COLO668 (cell line): ENCODE measurements at regions not wholly inside any gene's neighbourhood (a gene's known extent, or its start where the extent isn't known, plus 50 kb on each side); places are given as distances from the start of the nearest gene placed in this dataset.
A peak's percentile ranks its signal among the peaks of the same experiment; 100 is the strongest.
"Not testable (repeated sequence)": the region's sequence is repeated elsewhere in the genome, so short reads cannot be mapped to it uniquely, and the experiment has no call there.

ENCODE experiments used
- DNase-seq: peaks from one replicate; lab custom pipeline; 2025; ENCODE audit not compliant: unreplicated experiment; lab: John Stamatoyannopoulos, UW

DNA sequence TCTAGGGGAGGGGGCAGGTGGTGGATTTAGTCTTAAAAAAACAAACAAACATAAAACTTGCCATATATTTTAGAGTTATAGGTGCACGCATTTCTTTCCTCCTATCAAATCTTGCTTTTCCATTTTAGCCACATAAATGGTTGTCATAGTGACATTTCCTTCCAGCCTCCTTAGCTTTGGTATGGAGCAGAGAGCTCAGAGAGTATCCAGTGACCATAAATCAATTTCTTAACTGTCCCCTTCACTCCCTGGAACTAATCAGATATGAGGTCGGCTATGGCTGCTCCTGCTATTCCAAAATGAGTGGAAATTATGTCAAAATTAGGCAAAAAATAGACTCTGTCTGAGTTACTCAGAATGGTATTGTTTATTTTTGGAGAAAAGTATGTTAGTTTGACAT is 164.5 kb downstream of the EBLN2 start:
- no peak for DNase-seq

DNA sequence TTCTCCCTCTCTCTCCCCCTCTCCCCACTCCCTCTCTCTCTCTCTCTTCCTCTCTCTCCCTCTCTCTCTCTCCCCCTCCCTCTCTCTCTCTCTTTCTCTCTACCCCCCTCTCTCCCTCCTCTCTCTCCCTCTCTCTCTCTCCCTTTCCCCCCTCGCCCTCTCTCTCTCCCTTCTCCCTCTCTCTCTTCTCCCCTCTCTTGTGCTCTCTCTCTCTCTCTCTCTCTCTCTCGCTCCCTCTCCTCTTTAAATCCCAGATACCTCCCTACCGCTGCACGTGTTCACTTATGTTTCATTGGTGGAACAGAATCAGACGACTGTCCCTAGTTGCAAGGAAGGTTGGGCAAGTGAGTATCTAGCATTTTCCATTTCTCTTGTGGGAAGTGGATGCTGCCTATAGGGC is 166.5 kb downstream of the EBLN2 start:
- no peak for DNase-seq

- no peak for DNase-seq
These were observed 167.0 kb downstream of the EBLN2 start for GRCh38 chr3:73228437-73228836.

GRCh38 chr3:73228959-73229358 is 167.5 kb downstream of the EBLN2 start:
- no peak for DNase-seq

- no peak for DNase-seq
These were observed 173.0 kb downstream of the EBLN2 start for GRCh38 chr3:73234354-73235014.

- no peak for DNase-seq
These were observed 174.3 kb downstream of the EBLN2 start for GRCh38 chr3:73235768-73236167.

DNA sequence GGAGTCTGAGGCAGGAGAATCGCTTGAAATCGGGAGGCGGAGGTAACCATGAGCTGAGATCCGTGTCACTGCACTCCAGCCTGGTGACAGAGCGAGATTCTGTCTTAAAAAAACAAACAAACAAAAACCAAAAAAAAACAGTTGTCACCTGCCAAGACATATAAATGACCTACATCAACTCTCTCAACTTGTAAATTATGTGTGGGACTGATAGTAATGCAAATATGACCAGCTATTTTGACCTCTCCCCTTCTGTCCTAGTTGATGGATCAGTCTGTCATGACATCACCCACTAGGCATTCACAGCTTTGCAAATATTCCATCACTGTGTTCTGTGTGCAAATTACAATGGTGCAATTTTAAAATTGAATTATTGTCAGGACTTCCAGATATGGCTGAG is 175.4 kb downstream of the EBLN2 start:
- DNase-seq: no peak

DNA sequence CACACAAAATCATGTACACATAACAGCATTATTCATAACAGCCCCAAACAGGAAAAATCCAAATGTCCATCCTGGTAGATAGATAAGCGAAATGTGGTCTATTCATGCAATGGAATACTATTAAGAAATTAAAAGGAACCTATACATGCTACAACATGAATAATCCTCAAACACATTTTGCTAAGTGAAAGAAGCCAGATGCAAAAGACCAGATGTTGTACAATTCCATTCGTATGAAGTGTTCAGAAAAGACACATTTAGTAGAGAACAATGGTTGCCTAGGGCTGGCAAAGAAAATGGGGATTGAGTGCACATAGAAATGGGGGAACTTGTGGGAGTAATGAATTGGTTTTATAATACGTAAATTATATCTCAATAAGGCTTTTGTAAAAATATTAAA is 182.3 kb downstream of the EBLN2 start:
- DNase-seq: no peak

DNA sequence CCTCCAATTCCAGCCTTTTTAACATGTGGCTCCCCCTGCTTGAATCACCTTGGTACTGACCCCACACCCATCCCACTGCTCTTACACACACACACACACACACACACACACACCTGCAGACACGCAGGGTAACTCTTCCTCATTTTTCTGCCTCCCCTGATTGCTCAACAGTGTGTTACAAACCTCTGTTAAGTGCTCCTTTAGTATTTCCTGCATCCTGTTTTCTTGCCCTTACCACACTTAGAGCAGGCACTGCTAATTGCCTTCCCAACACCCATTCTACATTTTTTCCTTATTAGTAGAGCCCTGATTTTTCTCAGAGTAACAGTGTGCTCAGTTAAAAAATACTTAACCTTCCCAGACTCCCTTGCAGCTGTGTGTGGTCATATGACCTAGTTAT is 184.0 kb downstream of the EBLN2 start:
- no peak for DNase-seq

DNA sequence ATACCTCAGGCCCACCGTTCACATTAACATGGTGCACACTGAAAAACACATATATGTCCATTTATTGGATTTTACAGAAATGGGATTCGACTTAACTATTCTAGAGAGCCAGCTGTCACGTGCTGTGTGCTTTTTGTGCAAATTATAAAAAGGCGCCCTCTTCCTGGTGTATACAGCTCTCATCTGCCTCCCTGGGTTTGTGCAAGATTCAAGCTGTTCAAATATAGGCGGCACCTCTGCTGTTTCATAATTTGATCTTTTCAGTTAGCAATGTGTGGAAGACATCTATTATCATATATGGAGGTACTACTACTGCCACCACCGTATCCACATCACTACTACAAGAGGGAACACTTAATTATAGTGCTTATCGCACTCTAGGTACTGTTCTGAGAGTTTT is 187.6 kb downstream of the EBLN2 start:
- DNase-seq: no peak

DNA sequence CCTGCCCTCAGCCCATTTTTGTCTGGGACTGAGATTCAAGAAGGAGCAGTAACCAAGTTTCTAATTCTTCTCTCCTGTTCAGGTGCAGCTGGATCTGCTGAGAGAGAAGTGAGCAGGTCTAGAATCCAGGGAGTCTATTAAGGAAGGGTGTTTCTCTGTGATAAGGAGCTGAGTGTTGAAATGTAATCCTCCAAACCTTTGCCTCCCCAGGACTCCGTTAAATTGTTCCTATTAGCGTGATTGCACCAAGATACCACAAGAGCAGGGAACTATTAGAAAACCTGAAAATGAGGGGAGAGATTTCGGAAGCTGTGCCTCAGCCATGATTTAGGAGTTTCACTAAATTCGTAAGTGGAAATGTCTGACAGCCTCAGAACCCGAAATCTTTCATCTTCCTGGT is 192.6 kb downstream of the EBLN2 start:
- no peak for DNase-seq

- DNase-seq: peak; percentile 73
These were observed 194.2 kb downstream of the EBLN2 start for GRCh38 chr3:73255609-73256029.

DNA sequence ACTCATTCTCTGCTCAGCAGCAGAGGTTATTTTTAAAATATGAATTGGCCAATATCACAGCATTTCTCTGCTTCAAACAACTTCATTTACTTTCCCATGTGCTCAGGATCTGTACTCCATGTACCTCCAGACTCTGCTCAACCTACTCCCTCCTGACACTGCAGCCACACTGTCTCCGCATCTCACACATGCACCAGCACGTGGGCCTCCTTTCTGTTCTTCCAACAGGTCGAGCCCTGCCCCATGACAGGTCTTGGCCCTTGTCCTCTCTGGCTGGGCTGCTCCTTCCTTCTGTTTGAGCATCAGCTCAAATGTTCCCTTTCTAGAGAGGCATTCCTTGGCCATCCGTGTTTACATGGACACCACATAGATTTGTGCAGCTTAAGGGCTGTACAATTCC is 195.7 kb downstream of the EBLN2 start:
- no peak for DNase-seq

- DNase-seq: no peak
These were observed 196.6 kb downstream of the EBLN2 start for GRCh38 chr3:73258057-73258456.

DNA sequence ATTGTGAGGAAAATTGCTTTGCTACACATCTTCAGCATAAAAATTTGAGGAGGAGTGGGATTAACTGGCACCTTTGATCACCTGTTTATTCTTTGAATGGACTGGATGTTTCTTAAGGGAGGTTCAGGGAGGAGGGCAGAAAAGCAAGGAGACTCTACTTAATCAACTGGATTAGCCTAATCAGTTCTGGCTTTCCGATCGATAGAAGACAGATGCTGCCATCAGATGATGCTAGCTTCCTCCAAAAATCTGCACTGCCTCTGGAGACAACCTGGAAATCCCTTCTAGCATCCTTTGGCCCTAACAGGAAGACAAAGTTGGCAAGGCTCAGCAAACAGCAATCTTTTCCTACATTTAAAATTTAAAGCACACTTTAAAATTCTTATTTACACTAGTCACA is 197.8 kb downstream of the EBLN2 start:
- no peak for DNase-seq

- no peak for DNase-seq
These were observed 198.4 kb downstream of the EBLN2 start for GRCh38 chr3:73259856-73260255.

GRCh38 chr3:73266558-73266957 is 205.1 kb downstream of the EBLN2 start:
- not testable (repeated sequence) for DNase-seq

DNA sequence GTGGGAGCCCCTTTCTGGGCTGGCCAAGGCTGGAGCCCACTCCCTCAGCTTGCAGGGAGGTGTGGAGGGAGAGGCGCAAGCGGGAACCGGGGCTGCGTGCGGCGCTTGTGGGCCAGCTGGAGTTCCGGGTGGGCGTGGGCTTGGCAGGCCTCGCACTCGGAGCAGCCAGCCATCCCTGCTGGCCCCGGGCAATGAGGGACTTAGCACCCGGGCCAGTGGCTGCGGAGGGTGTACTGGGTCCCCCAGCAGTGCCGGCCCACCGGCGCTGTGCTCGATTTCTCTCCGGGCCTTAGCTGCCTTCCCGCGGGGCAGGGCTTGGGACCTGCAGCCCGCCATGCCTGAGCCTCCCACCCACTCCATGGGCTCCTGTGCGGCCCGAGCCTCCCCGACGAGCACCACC is 207.7 kb downstream of the EBLN2 start:
- not testable (repeated sequence) for DNase-seq

- DNase-seq: peak; percentile 68
These were observed 209.5 kb downstream of the EBLN2 start for GRCh38 chr3:73270839-73271483.

- DNase-seq: no peak
These were observed 211.9 kb downstream of the EBLN2 start for GRCh38 chr3:73273341-73273740.

- no peak for DNase-seq
These were observed 219.3 kb downstream of the EBLN2 start for GRCh38 chr3:73280746-73281145.

DNA sequence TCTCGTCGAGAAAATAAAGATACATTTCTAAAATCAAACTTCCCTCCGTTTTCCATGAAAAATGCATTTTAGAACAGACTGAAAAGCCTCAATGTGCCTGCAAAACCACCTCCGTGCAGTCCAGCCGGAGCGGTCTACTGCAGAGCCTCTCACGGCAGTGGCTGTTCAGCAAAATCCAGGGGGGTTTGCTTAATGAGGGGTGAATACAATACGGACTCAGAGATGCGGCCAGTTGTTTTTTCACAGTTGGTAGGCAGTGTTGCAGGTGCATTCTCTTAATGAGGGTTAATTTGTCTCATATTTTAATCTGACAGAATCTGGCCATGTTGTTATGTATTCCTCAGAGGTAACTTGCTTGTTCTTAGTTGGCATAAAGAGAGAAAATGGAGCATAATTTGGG is 223.0 kb downstream of the EBLN2 start:
- no peak for DNase-seq

DNA sequence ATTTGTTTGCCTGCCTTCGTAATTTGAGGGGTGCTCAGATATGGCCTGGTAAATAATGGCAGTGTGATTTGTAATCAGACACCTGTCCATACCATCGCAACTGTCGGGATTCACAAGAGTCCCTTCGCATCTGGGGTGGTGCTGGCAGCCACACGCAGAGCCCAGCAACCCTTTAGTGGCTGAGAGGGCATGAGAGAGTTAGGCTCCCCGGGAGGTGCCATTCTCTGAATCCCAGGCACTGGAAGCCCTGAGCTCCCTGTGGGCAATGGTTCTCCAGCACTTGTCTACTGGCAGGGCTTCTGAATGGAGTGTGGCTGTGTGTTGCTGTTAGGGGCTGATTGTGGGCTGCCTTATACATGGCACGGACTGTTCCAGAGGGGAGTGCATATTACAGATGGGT is 230.1 kb downstream of the EBLN2 start:
- DNase-seq: peak; percentile 17
